Ishikawa (cell line): ENCODE measurements at regions not wholly inside any gene's neighbourhood (a gene's known extent, or its start where the extent isn't known, plus 50 kb on each side); places are given as distances from the start of the nearest gene placed in this dataset.

ENCODE experiments used
- CEBPB ChIP-seq: IDR thresholded peaks from 2 replicates; pipeline ENCODE4 v1.6.1; 2012
- CREB1 ChIP-seq: IDR thresholded peaks from 2 replicates; pipeline ENCODE4 v1.6.1; 2012; ENCODE audit warnings: low read depth
- EGR1 ChIP-seq: IDR thresholded peaks from 2 replicates; pipeline ENCODE4 v1.6.1; 2012
- EP300 ChIP-seq: IDR thresholded peaks from 2 replicates; pipeline ENCODE4 v1.6.1; 2012; ENCODE audit warnings: borderline replicate concordance
- FOXM1 ChIP-seq: IDR thresholded peaks from 2 replicates; pipeline ENCODE4 v1.6.1; 2012; ENCODE audit warnings: low read depth, borderline replicate concordance
- NFIC ChIP-seq: IDR thresholded peaks from 2 replicates; pipeline ENCODE4 v1.6.1; 2012
- RAD21 ChIP-seq: IDR thresholded peaks from 2 replicates; pipeline ENCODE4 v1.6.1; 2012; ENCODE audit warnings: low read depth
- TAF1 ChIP-seq: IDR thresholded peaks from 2 replicates; pipeline ENCODE4 v1.6.1; 2012; ENCODE audit warnings: low read depth, mild to moderate bottlenecking
- TCF12 ChIP-seq: IDR thresholded peaks from 2 replicates; pipeline ENCODE4 v1.6.1; 2012; ENCODE audit warnings: low read depth
- TEAD4 ChIP-seq: IDR thresholded peaks from 2 replicates; pipeline ENCODE4 v1.6.1; 2012
- YY1 ChIP-seq: IDR thresholded peaks from 2 replicates; pipeline ENCODE4 v1.6.1; 2012; ENCODE audit warnings: low read depth
- ZBTB7A ChIP-seq: IDR thresholded peaks from 2 replicates; pipeline ENCODE4 v1.6.1; 2012; ENCODE audit warnings: low read depth
- TF ChIP-seq, protein P1 (sequence below): IDR thresholded peaks from 2 replicates; pipeline ENCODE4 v1.6.1; 2012
- TF ChIP-seq, protein P2 (sequence below): IDR thresholded peaks from 2 replicates; pipeline ENCODE4 v1.6.1; 2012; ENCODE audit warnings: low read depth, mild to moderate bottlenecking
- TF ChIP-seq, protein P3 (sequence below): IDR thresholded peaks from 2 replicates; pipeline ENCODE4 v1.6.1; 2012

DNA sequence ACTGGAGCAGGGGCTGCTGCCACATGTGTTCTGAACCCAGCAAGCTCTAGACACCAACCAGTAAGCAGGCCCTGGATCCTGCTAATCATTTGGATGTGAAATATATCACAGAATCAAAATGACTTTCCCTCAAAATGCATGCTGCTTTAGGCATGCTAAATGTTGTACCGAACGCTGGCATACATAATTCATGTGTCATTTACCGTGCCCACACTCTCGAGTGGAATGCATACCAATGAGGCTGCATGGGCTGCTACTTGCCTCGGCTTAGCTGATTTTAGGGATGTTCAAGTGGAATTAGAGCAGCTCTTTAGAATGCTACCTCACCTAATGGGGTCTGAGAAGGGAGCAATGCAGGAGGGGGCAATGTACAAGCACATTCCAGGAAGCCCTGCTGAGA, 509.6 kb upstream of the RAB6C start:
- TF ChIP-seq FOXM1 (no peak), YY1 (no peak), TAF1 (no peak), ZBTB7A (no peak), EGR1 (no peak), RAD21 (no peak), TEAD4 (no peak), EP300 (no peak), CREB1 (no peak), NFIC (no peak), CEBPB (no peak), TCF12 (no peak)
- TF ChIP-seq, protein P1, sequence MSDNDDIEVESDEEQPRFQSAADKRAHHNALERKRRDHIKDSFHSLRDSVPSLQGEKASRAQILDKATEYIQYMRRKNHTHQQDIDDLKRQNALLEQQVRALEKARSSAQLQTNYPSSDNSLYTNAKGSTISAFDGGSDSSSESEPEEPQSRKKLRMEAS = no peak
- TF ChIP-seq, protein P2, sequence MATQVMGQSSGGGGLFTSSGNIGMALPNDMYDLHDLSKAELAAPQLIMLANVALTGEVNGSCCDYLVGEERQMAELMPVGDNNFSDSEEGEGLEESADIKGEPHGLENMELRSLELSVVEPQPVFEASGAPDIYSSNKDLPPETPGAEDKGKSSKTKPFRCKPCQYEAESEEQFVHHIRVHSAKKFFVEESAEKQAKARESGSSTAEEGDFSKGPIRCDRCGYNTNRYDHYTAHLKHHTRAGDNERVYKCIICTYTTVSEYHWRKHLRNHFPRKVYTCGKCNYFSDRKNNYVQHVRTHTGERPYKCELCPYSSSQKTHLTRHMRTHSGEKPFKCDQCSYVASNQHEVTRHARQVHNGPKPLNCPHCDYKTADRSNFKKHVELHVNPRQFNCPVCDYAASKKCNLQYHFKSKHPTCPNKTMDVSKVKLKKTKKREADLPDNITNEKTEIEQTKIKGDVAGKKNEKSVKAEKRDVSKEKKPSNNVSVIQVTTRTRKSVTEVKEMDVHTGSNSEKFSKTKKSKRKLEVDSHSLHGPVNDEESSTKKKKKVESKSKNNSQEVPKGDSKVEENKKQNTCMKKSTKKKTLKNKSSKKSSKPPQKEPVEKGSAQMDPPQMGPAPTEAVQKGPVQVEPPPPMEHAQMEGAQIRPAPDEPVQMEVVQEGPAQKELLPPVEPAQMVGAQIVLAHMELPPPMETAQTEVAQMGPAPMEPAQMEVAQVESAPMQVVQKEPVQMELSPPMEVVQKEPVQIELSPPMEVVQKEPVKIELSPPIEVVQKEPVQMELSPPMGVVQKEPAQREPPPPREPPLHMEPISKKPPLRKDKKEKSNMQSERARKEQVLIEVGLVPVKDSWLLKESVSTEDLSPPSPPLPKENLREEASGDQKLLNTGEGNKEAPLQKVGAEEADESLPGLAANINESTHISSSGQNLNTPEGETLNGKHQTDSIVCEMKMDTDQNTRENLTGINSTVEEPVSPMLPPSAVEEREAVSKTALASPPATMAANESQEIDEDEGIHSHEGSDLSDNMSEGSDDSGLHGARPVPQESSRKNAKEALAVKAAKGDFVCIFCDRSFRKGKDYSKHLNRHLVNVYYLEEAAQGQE = no peak
- TF ChIP-seq, protein P3, sequence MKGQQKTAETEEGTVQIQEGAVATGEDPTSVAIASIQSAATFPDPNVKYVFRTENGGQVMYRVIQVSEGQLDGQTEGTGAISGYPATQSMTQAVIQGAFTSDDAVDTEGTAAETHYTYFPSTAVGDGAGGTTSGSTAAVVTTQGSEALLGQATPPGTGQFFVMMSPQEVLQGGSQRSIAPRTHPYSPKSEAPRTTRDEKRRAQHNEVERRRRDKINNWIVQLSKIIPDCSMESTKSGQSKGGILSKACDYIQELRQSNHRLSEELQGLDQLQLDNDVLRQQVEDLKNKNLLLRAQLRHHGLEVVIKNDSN = no peak

DNA sequence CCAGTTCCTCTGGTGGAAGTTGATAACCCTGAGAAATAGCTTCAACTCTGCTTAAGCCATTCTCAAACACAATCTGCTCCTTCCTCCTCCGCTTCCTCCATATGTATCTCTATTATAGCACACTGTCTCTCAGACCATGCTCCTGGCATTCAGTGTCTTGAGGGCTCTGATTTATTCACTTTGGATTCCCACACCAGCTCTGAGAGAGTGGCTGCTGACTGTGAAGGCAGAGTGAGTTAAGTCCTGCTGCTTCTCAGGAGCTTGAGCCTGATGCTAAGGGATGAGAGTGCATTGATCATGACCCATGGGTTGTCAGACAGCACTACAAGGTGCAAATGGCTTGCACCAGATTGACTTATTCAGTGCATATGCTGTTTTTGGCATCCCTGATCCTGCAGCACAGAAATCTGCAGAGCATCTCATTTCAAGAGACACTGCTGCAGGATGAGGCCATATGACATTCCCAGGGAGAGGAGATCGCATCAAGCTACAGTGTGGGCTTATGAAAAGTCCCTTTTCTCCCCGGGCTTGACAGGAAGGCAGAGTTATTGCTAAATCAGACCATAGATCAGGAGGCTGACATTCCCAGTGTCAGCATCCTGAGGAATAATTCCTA, 500.5 kb upstream of the RAB6C start:
- TF ChIP-seq TEAD4 (no peak), YY1 (no peak), TAF1 (no peak), NFIC (no peak), EP300 (no peak), CREB1 (no peak), ZBTB7A (no peak), FOXM1 (no peak), EGR1 (no peak), RAD21 (no peak), TCF12 (no peak)
- TF ChIP-seq, protein P1 = no peak
- TF ChIP-seq, protein P2 = no peak

DNA sequence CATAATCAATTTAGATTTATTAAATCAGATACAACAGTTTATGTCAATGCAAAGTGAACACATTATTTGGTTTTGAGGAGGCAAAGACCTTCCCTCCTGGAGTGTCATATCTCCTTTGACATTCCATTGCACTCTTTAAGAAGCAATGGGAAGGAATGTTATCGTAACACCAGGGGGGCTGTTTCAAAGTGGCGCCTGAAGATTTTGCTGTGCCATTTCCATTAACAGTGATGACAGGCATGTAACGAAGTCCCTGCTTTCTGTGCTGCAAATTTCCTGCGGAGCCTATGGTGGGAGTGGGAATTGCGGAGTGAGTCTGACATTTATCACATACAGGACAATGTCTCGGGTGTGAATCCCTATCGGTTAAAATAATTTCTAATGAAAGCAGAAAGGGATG, 499.6 kb upstream of the RAB6C start:
- TF ChIP-seq YY1 (no peak), CEBPB (no peak), ZBTB7A (no peak), CREB1 (no peak), NFIC (no peak), TEAD4 (no peak), TCF12 (no peak), TAF1 (no peak), RAD21 (no peak), EP300 (no peak), FOXM1 (no peak)
- TF ChIP-seq, protein P1 = no peak
- TF ChIP-seq, protein P3 = no peak

DNA sequence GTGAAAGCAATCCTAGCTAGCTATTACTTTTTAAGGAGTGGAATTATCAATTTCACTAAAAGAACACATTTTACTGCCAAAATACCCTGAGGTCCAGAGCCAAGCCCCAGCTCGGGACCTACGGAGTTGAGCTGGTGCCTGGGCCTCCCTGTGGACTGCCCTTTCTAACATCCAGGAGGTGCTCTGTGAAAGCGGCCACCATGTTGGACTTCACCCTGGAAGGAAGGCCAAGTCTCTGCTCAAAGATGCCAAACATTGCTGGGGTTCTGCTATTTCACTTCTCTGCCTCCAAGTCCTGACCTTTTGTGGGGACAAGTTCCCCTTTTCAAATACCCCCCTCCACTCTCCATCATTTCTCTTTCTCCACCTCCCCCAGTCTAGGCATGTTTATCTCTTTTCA, 498.7 kb upstream of the RAB6C start:
- TF ChIP-seq TCF12 = no peak
- TF ChIP-seq, protein P3 = no peak
- no peak for TF ChIP-seq RAD21
- TF ChIP-seq TAF1 = no peak

DNA sequence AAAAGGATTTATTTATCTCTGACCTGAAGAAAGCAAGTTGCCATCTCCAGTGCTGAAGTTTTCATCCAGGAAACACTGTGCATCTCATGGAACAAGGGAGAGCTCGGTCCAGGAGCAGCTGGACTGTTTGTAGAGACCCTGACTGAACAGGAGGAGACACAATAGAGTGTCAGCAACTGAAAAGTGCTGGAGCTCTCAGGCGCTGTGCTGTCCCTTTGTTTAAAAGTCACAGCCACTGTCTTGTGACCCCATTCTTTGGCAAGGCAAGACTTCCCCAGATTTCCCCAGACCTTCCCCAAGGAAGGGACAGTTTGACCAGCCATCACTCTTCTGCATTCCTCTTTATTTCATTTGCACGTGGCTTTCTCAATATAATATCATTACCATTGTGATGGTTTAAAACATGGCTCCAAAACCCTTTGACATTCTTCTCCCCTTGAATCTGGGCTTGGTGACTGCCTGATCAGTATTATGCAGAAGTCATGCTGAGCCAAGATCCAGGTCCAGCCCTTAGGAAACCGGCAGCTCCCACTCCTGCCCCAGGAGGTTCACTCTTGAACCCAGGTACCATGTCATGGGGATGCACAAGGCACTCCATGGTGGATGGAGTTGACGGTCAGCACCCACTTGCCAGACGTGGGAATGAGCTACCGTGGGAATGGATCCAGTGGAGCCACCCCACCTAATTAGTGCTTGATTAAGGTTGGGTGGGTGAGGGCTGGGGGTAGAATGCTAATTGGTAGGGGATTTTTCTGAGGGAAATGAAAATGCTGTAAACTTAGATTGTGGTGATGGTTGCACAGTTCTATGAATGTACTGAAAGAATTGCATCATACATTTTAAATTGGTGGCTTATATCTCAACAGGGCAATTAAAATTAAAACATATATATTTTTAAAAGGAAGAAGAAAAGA, 497.9 kb upstream of the RAB6C start:
- TF ChIP-seq FOXM1 (no peak), TCF12 (no peak)
